GM19025 (cell line): ENCODE measurements at regions not wholly inside any gene's neighbourhood (a gene's known extent, or its start where the extent isn't known, plus 50 kb on each side); places are given as distances from the start of the nearest gene placed in this dataset.

Source experiments
- ATAC-seq: cut with Tn5 transposase; IDR thresholded peaks from one replicate; pipeline ENCODE4 v1.9.1; 2021; ENCODE audit warnings: mild to moderate bottlenecking, low read depth, moderate library complexity; ENCODE audit not compliant: unreplicated experiment

- ATAC-seq = no peak
These were observed 131.6 kb upstream of the P2RY1 start for GRCh38 chr3:152703245-152703890.

DNA sequence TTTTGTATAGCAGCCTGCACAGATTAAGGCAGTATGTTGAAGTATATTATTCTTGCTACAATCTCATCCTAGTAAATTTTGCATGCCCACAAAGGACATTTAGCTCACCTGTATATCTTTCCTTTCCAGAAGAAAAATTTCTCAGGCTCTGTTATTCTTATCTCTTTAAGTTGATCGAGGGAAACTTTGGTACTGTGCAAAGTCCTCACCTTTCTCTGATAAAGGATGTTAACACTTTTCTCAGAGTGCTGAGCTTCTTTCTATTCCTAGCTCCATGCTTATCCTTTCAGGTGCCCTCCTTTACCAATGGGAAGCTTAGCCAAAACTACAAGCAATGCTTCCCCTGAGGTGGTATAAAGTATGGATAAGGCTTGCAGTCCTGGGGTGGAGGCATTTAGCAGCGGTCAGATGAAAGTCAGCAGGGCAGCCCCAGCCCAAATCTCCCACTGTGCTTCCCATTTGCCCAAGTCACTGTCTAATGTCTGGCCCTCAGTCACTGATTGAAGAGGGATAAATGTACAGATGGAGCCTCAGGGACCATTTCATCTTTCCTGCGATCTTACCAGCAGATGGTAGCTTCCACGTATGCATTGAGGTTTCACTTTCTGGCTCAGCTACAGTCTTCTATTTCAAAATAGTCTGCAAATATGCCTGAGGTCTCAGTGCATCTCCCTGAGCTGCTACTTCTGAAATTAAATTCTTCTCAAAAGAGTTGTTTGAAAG is 127.8 kb upstream of the P2RY1 start:
- ATAC-seq = no peak

GRCh38 chr3:152709659-152710058 is 125.3 kb upstream of the P2RY1 start:
- ATAC-seq = no peak

DNA sequence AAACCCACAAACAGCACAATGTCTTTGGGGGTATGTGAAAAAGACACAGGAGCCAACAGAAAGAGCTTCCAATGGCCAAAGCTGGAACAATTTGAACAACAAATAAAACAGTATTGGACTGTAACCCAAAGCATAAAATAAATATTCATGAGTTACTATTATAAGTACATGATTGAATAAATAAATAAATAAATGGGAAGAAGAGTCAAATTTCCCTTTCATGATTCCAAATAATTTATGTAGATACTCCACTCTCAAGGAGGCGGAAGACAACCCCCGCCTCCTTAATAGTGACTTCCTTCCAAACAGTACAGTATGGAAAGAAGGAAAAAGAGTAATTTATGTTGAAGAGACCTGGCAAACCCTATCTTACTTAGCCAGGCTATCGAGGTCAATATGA is 124.4 kb upstream of the P2RY1 start:
- no peak for ATAC-seq

DNA sequence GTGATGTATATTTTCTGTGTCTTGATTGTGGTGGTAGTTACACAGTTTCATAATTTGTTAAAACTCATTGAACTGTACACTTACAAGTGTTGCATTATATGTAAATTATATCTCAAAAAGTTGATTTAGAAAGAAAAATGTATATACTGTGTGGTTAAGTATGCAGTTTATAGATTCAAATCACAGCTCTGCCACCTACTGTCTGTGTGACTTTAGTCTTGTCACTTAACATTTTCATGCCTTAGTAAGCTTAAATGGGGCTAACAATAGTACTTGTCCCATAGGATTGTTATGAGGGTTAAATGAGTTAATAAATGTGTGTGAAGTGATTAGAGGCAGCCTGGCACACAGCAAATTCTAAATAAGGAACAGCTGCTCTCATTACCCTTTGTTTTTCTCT is 120.9 kb upstream of the P2RY1 start:
- ATAC-seq = no peak

DNA sequence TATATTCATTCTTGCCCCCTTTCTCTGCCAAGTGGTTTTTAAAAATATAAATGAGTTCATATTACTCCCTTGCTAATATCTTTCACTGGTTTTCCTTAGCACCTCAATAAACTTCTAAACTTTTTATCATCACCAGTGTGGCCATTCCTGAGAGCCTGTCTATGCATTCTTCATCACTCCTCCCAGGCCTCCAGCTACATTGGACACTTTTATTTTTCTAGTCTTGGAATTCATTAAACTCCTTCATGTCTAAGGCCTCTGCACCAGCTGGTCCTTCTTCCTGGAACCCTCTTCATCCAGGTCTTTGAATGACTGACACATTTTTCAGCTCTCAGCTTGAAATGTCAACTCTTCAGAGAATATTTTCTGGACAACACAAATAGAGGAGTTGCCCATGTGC is 120.4 kb upstream of the P2RY1 start:
- no peak for ATAC-seq

DNA sequence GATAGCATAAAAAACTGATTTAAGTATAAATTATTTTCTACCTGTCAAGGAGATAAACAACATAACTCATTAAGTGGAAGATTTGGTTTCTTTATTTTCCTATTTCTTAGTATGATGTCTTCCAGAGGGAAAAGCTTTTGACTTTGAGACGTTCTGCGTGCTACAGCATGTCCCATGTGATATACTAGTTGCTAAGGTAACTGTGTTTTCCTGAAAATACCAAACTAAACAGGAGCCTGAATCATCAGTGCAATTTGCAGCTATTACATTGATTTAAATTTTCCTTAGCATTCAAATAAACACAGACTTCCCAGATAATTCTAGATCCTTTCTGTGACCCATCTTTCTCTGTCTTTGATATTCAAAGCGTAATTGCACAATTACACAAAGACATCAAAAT is 117.7 kb upstream of the P2RY1 start:
- ATAC-seq = no peak

GRCh38 chr3:152718810-152719209 is 116.1 kb upstream of the P2RY1 start:
- no peak for ATAC-seq

- ATAC-seq = no peak
These were observed 115.7 kb upstream of the P2RY1 start for GRCh38 chr3:152719264-152719663.

DNA sequence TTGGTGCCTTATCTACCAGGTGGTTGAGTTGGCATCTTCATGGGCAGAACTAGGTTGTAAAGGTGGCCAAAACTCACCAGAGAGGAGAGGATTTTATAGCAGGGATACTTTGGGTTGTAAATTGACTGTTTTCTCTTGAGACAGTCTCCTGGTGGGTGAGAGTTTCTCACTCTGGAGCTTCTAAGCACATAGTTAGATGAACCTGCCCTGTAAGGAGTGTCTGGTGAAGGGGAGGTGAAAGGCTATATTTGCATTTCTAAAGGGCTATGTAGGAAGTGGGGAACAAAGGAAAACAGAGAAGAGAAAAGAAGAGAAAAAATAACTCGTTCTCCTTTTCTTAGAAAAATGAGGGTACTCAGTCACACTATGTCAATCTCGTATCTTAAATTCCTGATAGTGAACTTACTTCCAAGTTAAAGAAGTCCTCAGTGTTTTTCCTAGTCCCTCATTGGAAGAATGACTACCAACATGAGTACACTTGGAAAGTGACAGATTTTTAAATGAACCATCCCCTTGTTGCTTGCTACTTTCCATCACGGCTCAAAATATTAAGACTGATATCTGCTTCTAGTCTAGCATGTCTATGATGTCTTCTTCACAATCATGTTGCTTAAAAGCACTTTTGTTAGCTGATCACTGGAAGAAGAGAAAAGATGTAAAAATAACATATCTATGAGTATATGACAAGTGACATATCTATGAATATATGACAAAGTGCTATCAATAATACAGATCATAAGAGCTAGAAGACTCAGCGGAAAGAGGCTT is 113.8 kb upstream of the P2RY1 start:
- no peak for ATAC-seq

DNA sequence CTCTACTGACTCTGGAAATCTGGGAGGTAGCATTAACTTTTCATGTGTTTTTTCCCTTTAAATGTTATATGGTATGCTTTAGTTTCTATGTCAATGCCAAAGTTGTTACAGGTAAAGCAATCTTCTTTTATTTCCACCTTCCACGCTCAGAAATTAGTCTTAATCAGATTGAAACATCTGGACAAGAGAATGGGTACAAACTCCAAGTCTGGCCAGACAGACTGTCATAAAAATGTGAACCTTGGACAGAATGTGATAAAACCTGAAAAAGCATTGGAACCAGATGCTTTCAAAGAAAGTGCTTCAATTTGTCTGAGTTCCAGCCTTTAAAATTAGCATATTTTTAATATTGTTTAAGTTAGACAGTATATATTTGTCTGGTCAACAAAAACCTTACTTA is 110.7 kb upstream of the P2RY1 start:
- no peak for ATAC-seq

DNA sequence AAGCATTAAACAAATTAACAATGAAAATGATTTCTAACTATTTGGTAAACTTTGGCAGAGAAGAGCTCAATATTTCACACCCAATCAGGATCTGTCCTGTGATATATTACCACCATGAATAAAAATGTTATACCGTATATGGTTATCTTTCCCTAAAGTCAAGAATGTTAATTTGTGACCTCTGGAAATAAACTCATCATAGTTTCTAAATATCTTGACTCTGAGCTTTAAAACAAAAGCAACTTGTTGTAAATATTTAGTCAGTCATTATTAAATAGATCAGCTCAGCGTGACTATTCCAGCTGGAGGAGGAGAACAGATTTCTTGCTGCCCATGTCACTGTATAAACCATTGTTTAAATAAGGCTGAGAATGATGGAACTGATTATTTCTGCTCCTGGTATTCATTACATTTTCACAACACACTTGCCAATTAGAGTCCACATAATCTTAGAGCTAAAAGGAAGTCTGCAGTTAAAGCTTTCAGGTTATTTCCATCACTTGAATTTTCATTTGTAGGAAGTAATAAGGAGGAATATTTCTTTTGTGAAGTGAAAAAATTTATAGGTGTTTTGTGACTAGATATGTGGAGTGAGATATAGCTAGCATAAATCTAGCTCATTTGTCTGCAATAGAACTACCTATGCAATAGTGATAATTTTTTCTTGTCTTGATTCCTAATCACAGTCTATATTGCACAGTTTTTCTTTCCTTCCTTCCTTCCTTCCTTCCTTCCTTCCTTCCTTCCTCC is 106.5 kb upstream of the P2RY1 start:
- no peak for ATAC-seq

- ATAC-seq = no peak
These were observed 105.0 kb upstream of the P2RY1 start for GRCh38 chr3:152729906-152730305.

- ATAC-seq = no peak
These were observed 103.4 kb upstream of the P2RY1 start for GRCh38 chr3:152731511-152731910.

GRCh38 chr3:152733584-152734119 is 101.3 kb upstream of the P2RY1 start:
- no peak for ATAC-seq

- peak; percentile 99 for ATAC-seq
These were observed 97.7 kb upstream of the P2RY1 start for GRCh38 chr3:152737021-152737908.

DNA sequence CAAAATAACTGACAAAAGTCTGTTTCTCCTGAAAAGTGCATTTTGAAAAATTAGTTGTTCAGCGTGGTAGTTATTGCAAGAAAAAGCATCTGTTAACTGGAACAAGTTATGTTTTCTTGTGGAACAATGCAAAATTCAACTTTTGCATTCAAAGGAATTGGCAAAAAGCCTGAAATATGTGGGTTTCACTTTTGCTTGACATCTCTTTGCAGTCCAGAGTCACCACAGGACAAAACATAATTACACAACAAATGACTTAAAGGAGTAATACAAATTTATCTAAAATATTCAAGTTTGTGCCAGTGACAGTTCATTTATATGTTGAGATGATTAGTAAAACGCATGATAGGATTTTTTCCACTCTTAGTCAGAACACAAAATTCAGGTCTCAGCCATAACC is 96.3 kb upstream of the P2RY1 start:
- no peak for ATAC-seq

- ATAC-seq = peak; percentile 62
These were observed 92.3 kb upstream of the P2RY1 start for GRCh38 chr3:152742368-152743347.

DNA sequence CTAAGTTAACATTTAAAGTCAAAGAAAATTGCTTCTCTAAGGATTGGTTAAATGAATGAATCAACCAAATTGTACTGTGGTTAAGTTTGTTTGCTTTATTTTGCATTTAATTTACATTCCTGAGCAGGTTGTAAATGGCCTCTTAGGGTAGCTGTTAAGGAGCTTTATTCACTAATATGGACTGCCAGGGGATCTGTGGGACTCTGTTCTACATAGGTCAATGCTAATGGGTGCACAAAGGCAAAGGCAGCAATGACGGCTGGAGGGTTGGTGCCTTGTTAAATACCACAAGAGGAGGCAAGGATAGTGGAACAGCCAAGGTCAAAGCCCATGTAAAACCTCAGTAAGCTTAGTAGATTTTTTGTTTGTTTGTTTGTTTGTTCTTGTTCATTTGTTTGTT is 89.3 kb upstream of the P2RY1 start:
- ATAC-seq = no peak
